GM13977 (cell line): ENCODE measurements at regions not wholly inside any gene's neighbourhood (a gene's known extent, or its start where the extent isn't known, plus 50 kb on each side); places are given as distances from the start of the nearest gene placed in this dataset.

ENCODE experiments used
- DNase-seq: peaks from one replicate; pipeline ENCODE4 v3.0.0; 2012; ENCODE audit warnings: low spot score
- CTCF ChIP-seq: IDR thresholded peaks from 2 replicates; pipeline ENCODE4 v1.5.1; 2012; ENCODE audit warnings: mild to moderate bottlenecking, control low read depth; ENCODE audit not compliant: insufficient read depth; ENCODE audit errors: extremely low read depth, missing control alignments
- in situ Hi-C: fragments of 300-500 bp; cut with MboI; formaldehyde crosslinking; loops from one replicate; pipeline ENCODE4 v1.12.0; 2022; ENCODE audit warnings: low sequenced_read_pairs, low pct_unique_long_range_greater_than_20kb, mixed read lengths, inconsistent platforms; ENCODE audit not compliant: unreplicated experiment

- no peak for DNase-seq
- in situ Hi-C loops = no loop called here
- no peak for TF ChIP-seq CTCF
Measured at GRCh38 chr9:89771205-89771604, 166.4 kb downstream of the GADD45G start.

GRCh38 chr9:89773170-89773569 lies 168.4 kb downstream of the GADD45G start:
- in situ Hi-C loops = no loop called here
- no peak for TF ChIP-seq CTCF
- no peak for DNase-seq

- TF ChIP-seq CTCF = no peak
Measured at GRCh38 chr9:89774858-89775370, 170.1 kb downstream of the GADD45G start.

GRCh38 chr9:89775641-89776040 lies 170.8 kb downstream of the GADD45G start:
- no peak for TF ChIP-seq CTCF
- in situ Hi-C loops = no loop called here
- DNase-seq = no peak

More at GRCh38 chr9:89774858-89775370, 170.1 kb downstream of the GADD45G start:
- no peak for DNase-seq
- in situ Hi-C loops = no loop called here

- DNase-seq = no peak
Measured at GRCh38 chr9:89776795-89777525, 172.1 kb downstream of the GADD45G start.

GRCh38 chr9:89777544-89777943 lies 172.7 kb downstream of the GADD45G start:
- in situ Hi-C loops = no loop called here
- DNase-seq = no peak
- TF ChIP-seq CTCF = no peak

More at GRCh38 chr9:89776795-89777525, 172.1 kb downstream of the GADD45G start:
- in situ Hi-C loops = no loop called here
- no peak for TF ChIP-seq CTCF
